VCaP (cell line): ENCODE measurements at regions not wholly inside any gene's neighbourhood (a gene's known extent, or its start where the extent isn't known, plus 50 kb on each side); places are given as distances from the start of the nearest gene placed in this dataset.

Experiments used
- H3K27ac ChIP-seq: fragments of 450-650 bp; 2 replicates; pipeline ENCODE4 v1.5.1; 2017
- TF ChIP-seq, protein P1 (sequence below): fragments of 450-650 bp; conservative IDR thresholded peaks from 2 replicates; pipeline ENCODE4 v1.5.1; 2017; ENCODE audit warnings: mild to moderate bottlenecking, moderate library complexity

DNA sequence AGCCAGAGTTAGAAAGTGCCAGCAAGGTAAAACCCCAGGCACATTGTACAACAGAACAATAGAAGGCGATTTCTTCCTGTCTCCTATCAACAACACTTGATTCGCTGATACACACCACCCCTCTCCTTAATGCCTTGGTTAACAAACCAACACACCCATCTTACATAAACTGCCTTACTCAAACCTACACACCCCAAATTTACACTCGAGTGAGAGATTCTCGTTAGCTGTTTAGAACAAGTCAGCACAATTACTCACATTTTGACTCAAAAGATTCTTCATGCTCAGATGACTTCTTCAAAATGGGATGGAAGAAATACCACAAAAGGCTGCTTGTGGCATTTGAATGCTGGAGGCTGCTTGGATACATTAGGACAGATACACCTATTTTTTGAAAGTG lies 80.0 kb upstream of the FOXQ1 start:
- no peak overlapping the region for H3K27ac ChIP-seq

DNA sequence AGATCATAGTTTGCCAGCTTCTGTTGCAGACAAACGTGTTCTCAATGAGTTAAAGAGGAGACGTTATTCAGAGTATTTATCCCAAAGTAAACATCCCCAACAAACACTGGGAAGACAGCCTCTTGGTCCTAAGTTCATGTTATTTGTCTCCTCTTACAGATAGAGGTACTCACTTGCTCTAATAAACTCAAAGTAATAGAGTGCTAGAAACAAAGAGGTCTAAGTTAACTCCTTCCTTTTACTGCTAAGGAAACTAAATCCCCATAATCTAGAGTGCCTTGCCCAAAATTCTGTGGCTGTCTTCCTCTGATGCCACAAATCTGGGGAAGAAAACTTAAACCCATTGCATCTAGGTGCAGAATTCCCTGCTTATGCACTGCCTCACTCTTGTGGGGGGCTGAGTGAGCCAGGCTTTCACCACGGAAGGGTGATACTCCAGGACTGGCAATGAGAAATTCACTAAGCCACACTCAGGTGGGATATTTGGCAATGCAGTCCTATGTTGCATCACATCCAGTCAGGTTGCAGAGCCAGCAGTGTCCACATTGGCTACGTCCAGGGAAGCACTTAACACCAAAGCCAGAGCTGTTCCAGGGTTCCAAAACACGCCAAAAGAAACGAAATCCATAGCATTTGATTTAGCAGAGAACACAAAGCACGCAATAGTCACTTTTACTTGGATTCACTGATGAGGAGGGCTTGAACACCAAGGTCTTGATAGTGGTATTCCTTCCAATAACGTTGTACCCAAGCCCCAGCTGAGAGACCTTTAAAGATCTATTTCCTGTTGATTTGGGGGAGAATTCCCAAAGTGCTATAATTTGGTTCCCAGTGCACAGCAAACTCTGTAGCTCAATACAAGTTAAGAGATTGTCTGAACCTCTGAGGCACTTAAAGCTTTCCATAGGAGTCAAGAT lies 81.0 kb upstream of the FOXQ1 start:
- no peak overlapping the region for H3K27ac ChIP-seq
- TF ChIP-seq, protein P1, sequence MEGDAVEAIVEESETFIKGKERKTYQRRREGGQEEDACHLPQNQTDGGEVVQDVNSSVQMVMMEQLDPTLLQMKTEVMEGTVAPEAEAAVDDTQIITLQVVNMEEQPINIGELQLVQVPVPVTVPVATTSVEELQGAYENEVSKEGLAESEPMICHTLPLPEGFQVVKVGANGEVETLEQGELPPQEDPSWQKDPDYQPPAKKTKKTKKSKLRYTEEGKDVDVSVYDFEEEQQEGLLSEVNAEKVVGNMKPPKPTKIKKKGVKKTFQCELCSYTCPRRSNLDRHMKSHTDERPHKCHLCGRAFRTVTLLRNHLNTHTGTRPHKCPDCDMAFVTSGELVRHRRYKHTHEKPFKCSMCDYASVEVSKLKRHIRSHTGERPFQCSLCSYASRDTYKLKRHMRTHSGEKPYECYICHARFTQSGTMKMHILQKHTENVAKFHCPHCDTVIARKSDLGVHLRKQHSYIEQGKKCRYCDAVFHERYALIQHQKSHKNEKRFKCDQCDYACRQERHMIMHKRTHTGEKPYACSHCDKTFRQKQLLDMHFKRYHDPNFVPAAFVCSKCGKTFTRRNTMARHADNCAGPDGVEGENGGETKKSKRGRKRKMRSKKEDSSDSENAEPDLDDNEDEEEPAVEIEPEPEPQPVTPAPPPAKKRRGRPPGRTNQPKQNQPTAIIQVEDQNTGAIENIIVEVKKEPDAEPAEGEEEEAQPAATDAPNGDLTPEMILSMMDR = no peak

More for the DNA sequence above, 80.0 kb upstream of the FOXQ1 start:
- TF ChIP-seq, protein P1 = no peak

DNA sequence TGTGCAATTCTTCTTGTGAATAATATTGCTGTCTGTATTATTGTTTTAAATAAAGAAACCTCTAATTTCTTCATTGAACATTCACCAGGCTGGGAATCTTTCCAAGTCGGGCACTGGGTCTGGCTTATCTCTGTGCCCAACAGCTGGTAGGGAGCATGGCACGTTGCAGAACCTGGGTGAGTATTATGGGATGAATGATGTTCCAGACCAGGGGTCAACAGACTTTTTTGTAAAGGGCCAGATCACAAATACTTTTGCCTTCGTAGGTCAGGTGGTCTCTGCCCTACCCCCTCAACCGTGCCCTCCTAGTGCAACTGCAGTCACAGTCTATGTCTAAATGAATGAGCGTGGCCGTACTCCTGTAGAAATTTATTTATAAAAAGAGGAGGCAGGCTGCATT lies 81.6 kb upstream of the FOXQ1 start:
- no peak overlapping the region for H3K27ac ChIP-seq
- TF ChIP-seq, protein P1 = no peak

DNA sequence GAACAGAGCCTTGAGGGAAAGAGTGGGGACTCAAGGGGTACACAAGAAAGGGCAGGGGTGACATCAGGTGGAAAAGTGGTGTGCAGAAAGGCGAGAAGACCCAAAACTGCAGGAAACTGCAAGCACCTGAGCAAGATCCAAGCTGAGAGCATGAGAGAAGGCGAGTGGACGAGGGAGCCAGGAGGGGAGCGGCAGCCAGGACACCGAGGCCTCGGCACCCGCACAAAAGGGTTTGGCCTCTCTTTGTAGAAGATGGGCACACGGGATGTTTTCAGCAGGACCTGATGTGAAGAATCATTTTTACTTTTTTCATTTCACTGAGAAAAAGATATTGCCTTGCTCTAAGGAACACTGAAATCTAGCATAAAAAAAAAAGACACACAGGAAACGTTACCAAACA lies 82.1 kb upstream of the FOXQ1 start:
- H3K27ac ChIP-seq = no peak overlapping the region
- TF ChIP-seq, protein P1 = no peak

DNA sequence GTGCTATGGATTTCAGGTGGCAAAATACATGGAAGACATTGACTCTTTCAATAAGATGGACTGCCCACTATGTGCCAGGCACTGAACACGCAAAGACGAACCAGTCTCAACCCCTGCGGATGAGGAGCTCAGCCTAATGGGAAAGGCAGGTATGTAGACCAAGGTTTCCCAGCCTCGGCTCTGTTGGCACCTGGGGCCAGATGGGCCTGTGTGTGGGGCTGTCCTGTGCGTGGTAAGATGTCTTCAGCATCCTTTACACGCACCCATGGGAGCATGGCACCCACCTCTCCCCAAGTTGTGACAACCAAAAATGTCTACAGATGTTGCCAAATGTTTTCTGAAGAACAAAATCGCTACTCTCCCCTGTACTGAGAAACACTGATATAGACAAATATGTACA lies 82.6 kb upstream of the FOXQ1 start:
- TF ChIP-seq, protein P1 = no peak
- H3K27ac ChIP-seq = no peak overlapping the region

DNA sequence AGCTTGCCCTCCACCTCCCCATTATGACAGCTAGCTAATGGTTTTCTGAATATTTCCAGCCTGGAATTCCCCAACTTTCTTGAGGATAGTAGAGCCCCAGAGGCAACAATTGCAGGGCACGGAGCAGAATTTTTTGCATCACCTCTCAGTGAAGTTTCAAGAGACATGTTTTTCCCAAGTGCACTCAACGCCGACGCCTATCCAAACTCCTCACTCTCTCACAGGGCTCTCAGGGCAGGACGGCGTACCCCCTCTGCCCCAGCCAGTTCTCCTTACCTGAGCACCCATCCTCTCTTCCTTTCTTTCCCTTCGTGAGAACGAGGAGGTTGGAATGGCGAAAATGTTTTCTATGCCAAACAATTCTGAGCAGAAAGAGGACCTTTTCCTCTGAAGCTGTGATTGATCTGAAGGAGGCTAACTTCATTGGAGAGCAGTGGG lies 83.1 kb upstream of the FOXQ1 start:
- TF ChIP-seq, protein P1 = no peak
- no peak overlapping the region for H3K27ac ChIP-seq

DNA sequence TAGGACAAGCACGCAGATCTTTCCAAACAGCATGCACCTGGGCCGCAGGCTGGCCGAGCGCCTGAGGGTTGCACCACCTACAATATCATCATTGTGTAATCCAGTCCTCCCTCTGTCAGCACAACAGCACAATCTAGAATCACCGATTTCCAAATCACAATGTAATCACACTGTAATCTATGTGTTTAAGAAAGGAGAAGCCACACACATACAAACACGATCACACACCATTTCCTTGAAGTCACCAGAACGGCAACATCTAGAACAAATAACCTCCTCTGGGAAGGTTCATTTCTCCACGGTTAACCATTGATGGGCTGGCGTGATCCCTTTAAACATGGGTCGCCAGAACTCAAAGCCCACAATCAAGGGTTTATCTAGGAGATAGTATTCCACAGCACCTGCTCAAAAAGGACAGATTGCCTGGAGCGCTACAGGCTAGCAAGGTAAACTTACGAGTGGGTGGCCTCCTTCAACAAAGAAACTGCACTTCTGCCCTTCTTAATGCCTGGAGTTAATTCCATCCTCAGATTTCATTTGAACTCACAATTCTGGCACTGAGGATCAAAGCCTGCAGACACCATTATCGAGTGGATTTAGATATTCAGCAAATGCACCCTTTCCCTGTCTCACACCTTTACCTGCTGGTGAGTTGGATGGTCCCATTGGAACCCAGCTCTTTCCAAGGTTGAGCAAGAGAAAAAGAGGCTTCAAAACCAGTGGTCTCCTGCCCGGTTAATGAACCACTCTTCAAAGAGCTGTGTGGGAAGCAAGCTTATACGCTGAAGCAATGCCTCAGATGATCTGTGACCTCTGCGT lies 83.8 kb upstream of the FOXQ1 start:
- TF ChIP-seq, protein P1 = no peak

More for the DNA sequence above, 83.8 kb upstream of the FOXQ1 start:
- no peak overlapping the region for H3K27ac ChIP-seq
